SK-N-SH treated with all-trans-retinoic acid at 6 μM for 48 hours (cell line): ENCODE measurements at regions not wholly inside any gene's neighbourhood (a gene's known extent, or its start where the extent isn't known, plus 50 kb on each side); places are given as distances from the start of the nearest gene placed in this dataset.

Experiments used
- ATAC-seq: fragments of 200-7000 bp; cut with Tn5 transposase; 3 replicates; pipeline ENCODE4 v1.9.1; 2020; ENCODE audit warnings: mild to moderate bottlenecking, moderate library complexity
- ARNTL ChIP-seq: fragments of 450-650 bp; formaldehyde crosslinking; IDR thresholded peaks from 2 replicates; pipeline ENCODE4 v1.5.0; 2020; ENCODE audit warnings: low read depth, mild to moderate bottlenecking, moderate library complexity, borderline replicate concordance
- BACH2 ChIP-seq: fragments of 250-450 bp; sonication (Bioruptor Pico); IDR thresholded peaks from 2 replicates; pipeline ENCODE4 v1.9.0; 2021; ENCODE audit warnings: mild to moderate bottlenecking, borderline replicate concordance
- CSDC2 ChIP-seq: fragments of 250-450 bp; sonication (Bioruptor Pico); IDR thresholded peaks from 2 replicates; pipeline ENCODE4 v1.5.0; 2020; ENCODE audit warnings: mild to moderate bottlenecking, moderate library complexity
- ESRRG ChIP-seq: fragments of 250-450 bp; sonication (Bioruptor Pico); IDR thresholded peaks from 2 replicates; pipeline ENCODE4 v1.6.1; 2021; ENCODE audit warnings: mild to moderate bottlenecking
- GLIS3 ChIP-seq: fragments of 250-450 bp; sonication (Bioruptor Pico); IDR thresholded peaks from 2 replicates; pipeline ENCODE4 v1.5.0; 2020; ENCODE audit warnings: mild to moderate bottlenecking, moderate library complexity
- ISL1 ChIP-seq: fragments of 250-450 bp; sonication (Bioruptor Pico); IDR thresholded peaks from 2 replicates; pipeline ENCODE4 v2.1.2; 2022; ENCODE audit warnings: mild to moderate bottlenecking, moderate library complexity
- OSR1 ChIP-seq: fragments of 250-450 bp; sonication (Bioruptor Pico); IDR thresholded peaks from 2 replicates; pipeline ENCODE4 v1.8.0; 2022; ENCODE audit warnings: moderate library complexity, mild to moderate bottlenecking, inconsistent platforms
- PPARA ChIP-seq: fragments of 250-450 bp; sonication (Bioruptor Pico); IDR thresholded peaks from 2 replicates; pipeline ENCODE4 v1.5.0; 2020; ENCODE audit warnings: mild to moderate bottlenecking, borderline replicate concordance
- RARB ChIP-seq: fragments of 250-450 bp; sonication (Bioruptor Pico); IDR thresholded peaks from 2 replicates; pipeline ENCODE4 v1.8.0; 2021; ENCODE audit warnings: mild to moderate bottlenecking, moderate library complexity
- SNAI2 ChIP-seq: fragments of 250-450 bp; sonication (Bioruptor Pico); IDR thresholded peaks from 2 replicates; pipeline ENCODE4 v1.5.0; 2020; ENCODE audit warnings: mild to moderate bottlenecking, moderate library complexity
- TCF4 ChIP-seq: fragments of 250-450 bp; sonication (Bioruptor Pico); IDR thresholded peaks from 2 replicates; pipeline ENCODE4 v1.8.0; 2021; ENCODE audit warnings: mild to moderate bottlenecking, moderate library complexity, borderline replicate concordance
- TOX ChIP-seq: fragments of 250-450 bp; sonication (Bioruptor Pico); IDR thresholded peaks from 2 replicates; pipeline ENCODE4 v1.8.0; 2021; ENCODE audit warnings: mild to moderate bottlenecking, moderate library complexity, borderline replicate concordance
- ZC3H10 ChIP-seq: fragments of 250-450 bp; sonication (Bioruptor Pico); IDR thresholded peaks from 2 replicates; pipeline ENCODE4 v1.5.1; 2021; ENCODE audit warnings: mild to moderate bottlenecking, moderate library complexity
- ZFP3 ChIP-seq: fragments of 250-450 bp; sonication (Bioruptor Pico); IDR thresholded peaks from 2 replicates; pipeline ENCODE4 v1.5.0; 2020; ENCODE audit warnings: mild to moderate bottlenecking, moderate library complexity
- ZFP30 ChIP-seq: fragments of 450-650 bp; formaldehyde crosslinking; IDR thresholded peaks from 2 replicates; pipeline ENCODE4 v1.5.0; 2022; ENCODE audit warnings: mild to moderate bottlenecking, moderate library complexity
- ZNF70 ChIP-seq: fragments of 450-650 bp; formaldehyde crosslinking; IDR thresholded peaks from 2 replicates; pipeline ENCODE4 v1.5.0; 2020; ENCODE audit warnings: mild to moderate bottlenecking, moderate library complexity
- ZNF8 ChIP-seq: fragments of 450-650 bp; formaldehyde crosslinking; IDR thresholded peaks from 2 replicates; pipeline ENCODE4 v1.5.0; 2020; ENCODE audit warnings: mild to moderate bottlenecking, moderate library complexity
- TF ChIP-seq, protein P1 (sequence below): fragments of 250-450 bp; sonication (Bioruptor Pico); IDR thresholded peaks from 2 replicates; pipeline ENCODE4 v1.5.0; 2020; ENCODE audit warnings: mild to moderate bottlenecking, moderate library complexity
- TF ChIP-seq, protein P2 (sequence below): fragments of 250-450 bp; sonication (Bioruptor Pico); IDR thresholded peaks from 2 replicates; pipeline ENCODE4 v1.8.0; 2020; ENCODE audit warnings: mild to moderate bottlenecking, moderate library complexity, borderline replicate concordance
- TF ChIP-seq, protein P3 (sequence below): fragments of 250-450 bp; sonication (Bioruptor Pico); IDR thresholded peaks from 2 replicates; pipeline ENCODE4 v1.8.0; 2021; ENCODE audit warnings: low read depth, mild to moderate bottlenecking, moderate library complexity, borderline replicate concordance
- TF ChIP-seq, protein P4 (sequence below): fragments of 250-450 bp; sonication (Bioruptor Pico); IDR thresholded peaks from 2 replicates; pipeline ENCODE4 v1.5.1; 2021; ENCODE audit warnings: mild to moderate bottlenecking, moderate library complexity
- TF ChIP-seq, protein P5 (sequence below): fragments of 250-450 bp; sonication (Bioruptor Pico); IDR thresholded peaks from 2 replicates; pipeline ENCODE4 v1.5.1; 2020; ENCODE audit warnings: low read depth, mild to moderate bottlenecking, moderate library complexity

DNA sequence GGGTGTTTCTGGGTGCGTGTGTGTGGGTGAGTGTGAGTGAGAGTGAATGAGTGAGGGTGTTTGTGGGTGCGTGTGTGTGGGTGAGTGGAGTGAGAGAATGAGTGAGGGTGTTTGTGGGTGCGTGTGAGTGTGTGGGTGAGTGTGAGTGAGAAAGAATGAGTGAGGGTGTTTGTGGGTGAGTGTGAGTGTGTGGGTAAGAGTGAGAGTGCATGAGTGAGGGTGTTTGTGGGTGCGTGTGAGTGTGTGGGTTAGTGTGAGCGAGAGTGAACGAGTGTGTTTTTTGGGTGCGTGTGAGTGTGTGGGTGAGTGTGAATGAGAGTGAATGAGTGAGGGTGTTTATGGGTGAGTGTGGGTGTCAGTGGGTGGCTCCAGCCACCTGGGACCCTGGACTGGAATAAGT is 1676.1 kb upstream of the TENM3 start (continued):
- TF ChIP-seq, protein P1, sequence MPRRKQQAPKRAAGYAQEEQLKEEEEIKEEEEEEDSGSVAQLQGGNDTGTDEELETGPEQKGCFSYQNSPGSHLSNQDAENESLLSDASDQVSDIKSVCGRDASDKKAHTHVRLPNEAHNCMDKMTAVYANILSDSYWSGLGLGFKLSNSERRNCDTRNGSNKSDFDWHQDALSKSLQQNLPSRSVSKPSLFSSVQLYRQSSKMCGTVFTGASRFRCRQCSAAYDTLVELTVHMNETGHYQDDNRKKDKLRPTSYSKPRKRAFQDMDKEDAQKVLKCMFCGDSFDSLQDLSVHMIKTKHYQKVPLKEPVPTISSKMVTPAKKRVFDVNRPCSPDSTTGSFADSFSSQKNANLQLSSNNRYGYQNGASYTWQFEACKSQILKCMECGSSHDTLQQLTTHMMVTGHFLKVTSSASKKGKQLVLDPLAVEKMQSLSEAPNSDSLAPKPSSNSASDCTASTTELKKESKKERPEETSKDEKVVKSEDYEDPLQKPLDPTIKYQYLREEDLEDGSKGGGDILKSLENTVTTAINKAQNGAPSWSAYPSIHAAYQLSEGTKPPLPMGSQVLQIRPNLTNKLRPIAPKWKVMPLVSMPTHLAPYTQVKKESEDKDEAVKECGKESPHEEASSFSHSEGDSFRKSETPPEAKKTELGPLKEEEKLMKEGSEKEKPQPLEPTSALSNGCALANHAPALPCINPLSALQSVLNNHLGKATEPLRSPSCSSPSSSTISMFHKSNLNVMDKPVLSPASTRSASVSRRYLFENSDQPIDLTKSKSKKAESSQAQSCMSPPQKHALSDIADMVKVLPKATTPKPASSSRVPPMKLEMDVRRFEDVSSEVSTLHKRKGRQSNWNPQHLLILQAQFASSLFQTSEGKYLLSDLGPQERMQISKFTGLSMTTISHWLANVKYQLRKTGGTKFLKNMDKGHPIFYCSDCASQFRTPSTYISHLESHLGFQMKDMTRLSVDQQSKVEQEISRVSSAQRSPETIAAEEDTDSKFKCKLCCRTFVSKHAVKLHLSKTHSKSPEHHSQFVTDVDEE (CRISPR knock-in tag): no peak
- TF ChIP-seq ZC3H10 (no peak), ESRRG (CRISPR knock-in tag) (no peak), GLIS3 (CRISPR knock-in tag) (no peak), ZNF70 (CRISPR knock-in tag) (no peak)

DNA sequence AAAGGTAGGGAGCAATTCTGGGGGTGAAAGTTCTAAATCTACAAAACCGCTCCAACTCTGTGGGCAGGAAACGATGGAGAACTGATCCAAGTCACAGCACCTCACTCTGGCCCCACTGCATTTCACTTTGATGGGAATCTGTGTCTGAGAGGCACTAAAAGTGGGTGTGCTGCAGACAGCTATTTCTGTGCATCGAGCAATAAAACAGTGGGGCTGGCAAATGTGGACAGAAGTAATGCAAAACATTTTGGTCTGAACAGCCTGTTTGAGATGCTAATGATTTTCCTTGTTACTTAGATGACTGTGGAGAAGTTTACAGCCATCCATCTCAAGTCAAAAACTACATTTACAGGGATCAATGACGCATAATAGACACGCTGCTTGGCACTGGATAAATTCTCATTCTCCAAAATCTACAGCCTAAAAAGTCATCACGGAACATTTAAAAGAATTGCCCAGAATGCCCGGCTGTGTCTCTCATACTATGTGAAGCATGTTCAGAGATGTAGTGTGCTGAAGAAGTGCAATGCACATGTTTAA is 1671.6 kb upstream of the TENM3 start:
- TF ChIP-seq RARB (CRISPR knock-in tag) (no peak), ZNF8 (CRISPR knock-in tag) (no peak), SNAI2 (CRISPR knock-in tag) (no peak), ZFP30 (CRISPR knock-in tag) (no peak), ISL1 (no peak), GLIS3 (CRISPR knock-in tag) (no peak), ESRRG (CRISPR knock-in tag) (no peak), ZFP3 (no peak), TCF4 (CRISPR knock-in tag) (no peak), BACH2 (CRISPR knock-in tag) (no peak), ZC3H10 (no peak), ARNTL (CRISPR knock-in tag) (no peak)
- TF ChIP-seq, protein P2, sequence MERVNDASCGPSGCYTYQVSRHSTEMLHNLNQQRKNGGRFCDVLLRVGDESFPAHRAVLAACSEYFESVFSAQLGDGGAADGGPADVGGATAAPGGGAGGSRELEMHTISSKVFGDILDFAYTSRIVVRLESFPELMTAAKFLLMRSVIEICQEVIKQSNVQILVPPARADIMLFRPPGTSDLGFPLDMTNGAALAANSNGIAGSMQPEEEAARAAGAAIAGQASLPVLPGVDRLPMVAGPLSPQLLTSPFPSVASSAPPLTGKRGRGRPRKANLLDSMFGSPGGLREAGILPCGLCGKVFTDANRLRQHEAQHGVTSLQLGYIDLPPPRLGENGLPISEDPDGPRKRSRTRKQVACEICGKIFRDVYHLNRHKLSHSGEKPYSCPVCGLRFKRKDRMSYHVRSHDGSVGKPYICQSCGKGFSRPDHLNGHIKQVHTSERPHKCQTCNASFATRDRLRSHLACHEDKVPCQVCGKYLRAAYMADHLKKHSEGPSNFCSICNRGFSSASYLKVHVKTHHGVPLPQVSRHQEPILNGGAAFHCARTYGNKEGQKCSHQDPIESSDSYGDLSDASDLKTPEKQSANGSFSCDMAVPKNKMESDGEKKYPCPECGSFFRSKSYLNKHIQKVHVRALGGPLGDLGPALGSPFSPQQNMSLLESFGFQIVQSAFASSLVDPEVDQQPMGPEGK (CRISPR knock-in tag): no peak
- TF ChIP-seq, protein P3, sequence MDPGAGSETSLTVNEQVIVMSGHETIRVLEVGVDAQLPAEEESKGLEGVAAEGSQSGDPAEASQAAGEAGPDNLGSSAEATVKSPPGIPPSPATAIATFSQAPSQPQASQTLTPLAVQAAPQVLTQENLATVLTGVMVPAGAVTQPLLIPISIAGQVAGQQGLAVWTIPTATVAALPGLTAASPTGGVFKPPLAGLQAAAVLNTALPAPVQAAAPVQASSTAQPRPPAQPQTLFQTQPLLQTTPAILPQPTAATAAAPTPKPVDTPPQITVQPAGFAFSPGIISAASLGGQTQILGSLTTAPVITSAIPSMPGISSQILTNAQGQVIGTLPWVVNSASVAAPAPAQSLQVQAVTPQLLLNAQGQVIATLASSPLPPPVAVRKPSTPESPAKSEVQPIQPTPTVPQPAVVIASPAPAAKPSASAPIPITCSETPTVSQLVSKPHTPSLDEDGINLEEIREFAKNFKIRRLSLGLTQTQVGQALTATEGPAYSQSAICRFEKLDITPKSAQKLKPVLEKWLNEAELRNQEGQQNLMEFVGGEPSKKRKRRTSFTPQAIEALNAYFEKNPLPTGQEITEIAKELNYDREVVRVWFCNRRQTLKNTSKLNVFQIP: no peak
- TF ChIP-seq, protein P4, sequence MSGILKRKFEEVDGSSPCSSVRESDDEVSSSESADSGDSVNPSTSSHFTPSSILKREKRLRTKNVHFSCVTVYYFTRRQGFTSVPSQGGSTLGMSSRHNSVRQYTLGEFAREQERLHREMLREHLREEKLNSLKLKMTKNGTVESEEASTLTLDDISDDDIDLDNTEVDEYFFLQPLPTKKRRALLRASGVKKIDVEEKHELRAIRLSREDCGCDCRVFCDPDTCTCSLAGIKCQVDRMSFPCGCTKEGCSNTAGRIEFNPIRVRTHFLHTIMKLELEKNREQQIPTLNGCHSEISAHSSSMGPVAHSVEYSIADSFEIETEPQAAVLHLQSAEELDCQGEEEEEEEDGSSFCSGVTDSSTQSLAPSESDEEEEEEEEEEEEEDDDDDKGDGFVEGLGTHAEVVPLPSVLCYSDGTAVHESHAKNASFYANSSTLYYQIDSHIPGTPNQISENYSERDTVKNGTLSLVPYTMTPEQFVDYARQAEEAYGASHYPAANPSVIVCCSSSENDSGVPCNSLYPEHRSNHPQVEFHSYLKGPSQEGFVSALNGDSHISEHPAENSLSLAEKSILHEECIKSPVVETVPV: no peak
- no peak for ATAC-seq

DNA sequence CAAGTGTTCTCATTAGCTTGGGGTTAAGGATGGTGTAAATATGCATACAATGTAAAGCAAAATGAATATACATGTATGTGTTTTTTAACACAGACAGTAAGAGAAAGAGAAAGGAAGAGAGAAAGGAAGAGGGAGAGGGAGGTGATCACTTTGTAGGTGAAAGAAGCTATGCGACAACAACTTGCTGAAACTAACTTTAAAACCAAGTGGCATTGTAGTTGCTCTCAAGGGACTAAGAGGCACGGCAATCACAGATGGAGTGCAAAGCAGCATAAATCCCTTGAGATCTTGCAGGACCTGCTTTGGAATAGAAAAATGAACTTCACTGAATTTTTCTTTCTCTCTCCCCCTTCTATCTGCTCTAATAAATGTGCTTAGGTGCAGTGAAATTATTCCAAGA is 1665.0 kb upstream of the TENM3 start:
- no peak for ATAC-seq
- TF ChIP-seq ESRRG (CRISPR knock-in tag) (no peak), ISL1 (no peak), ZC3H10 (no peak), TOX (CRISPR knock-in tag) (no peak), PPARA (CRISPR knock-in tag) (no peak), RARB (CRISPR knock-in tag) (no peak), OSR1 (CRISPR knock-in tag) (no peak), CSDC2 (CRISPR knock-in tag) (no peak), ZFP3 (no peak), SNAI2 (CRISPR knock-in tag) (no peak), ZNF70 (CRISPR knock-in tag) (no peak), ARNTL (CRISPR knock-in tag) (no peak)
- TF ChIP-seq, protein P2 (CRISPR knock-in tag): no peak
- TF ChIP-seq, protein P4: no peak
- TF ChIP-seq, protein P5, sequence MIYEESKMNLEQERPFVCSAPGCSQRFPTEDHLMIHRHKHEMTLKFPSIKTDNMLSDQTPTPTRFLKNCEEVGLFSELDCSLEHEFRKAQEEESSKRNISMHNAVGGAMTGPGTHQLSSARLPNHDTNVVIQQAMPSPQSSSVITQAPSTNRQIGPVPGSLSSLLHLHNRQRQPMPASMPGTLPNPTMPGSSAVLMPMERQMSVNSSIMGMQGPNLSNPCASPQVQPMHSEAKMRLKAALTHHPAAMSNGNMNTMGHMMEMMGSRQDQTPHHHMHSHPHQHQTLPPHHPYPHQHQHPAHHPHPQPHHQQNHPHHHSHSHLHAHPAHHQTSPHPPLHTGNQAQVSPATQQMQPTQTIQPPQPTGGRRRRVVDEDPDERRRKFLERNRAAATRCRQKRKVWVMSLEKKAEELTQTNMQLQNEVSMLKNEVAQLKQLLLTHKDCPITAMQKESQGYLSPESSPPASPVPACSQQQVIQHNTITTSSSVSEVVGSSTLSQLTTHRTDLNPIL: no peak
- TF ChIP-seq, protein P3: no peak
